Body of pancreas (tissue), 4 donors: ENCODE measurements at regions not wholly inside any gene's neighbourhood (a gene's known extent, or its start where the extent isn't known, plus 50 kb on each side); places are given as distances from the start of the nearest gene placed in this dataset.

Experiments used
- POLR2A ChIP-seq, 3 donors: fragments of 450-650 bp; IDR thresholded peaks; one replicate each; pipeline ENCODE4 v1.6.1; 2016; ENCODE audit warnings: antibody characterized with exemption in 3 of 3, mild to moderate bottlenecking in 2 of 3
- TF ChIP-seq, protein P1 (sequence below), 7 experiments: fragments of 450-650 bp in 4 of 7; fragments of 200-600 bp in 3 of 7; sonication (generic) in 3 of 7; IDR thresholded peaks; one replicate each; pipeline ENCODE4 v1.5.1; 2016 to 2019; ENCODE audit warnings: antibody characterized with exemption in 7 of 7

DNA sequence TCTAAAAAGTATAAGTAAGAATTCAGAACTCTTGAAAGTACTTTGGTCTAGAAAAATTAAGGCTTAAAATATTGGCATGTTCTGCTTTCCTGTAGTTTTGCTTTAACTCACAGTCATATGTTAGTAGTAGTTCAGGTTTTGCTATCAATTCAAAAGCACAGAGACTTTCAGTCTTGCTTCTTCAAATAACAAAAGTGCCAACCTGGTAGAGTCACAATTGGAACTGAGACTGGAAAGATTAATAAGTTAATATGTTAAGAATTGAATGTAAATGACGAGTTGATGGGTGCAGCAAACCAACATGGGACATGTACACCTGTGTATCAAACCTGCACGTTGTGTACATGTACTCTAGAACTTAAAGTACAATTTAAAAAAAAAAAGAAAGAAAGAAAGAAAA is 822.3 kb downstream of the MTRR start:
- TF ChIP-seq, protein P1, sequence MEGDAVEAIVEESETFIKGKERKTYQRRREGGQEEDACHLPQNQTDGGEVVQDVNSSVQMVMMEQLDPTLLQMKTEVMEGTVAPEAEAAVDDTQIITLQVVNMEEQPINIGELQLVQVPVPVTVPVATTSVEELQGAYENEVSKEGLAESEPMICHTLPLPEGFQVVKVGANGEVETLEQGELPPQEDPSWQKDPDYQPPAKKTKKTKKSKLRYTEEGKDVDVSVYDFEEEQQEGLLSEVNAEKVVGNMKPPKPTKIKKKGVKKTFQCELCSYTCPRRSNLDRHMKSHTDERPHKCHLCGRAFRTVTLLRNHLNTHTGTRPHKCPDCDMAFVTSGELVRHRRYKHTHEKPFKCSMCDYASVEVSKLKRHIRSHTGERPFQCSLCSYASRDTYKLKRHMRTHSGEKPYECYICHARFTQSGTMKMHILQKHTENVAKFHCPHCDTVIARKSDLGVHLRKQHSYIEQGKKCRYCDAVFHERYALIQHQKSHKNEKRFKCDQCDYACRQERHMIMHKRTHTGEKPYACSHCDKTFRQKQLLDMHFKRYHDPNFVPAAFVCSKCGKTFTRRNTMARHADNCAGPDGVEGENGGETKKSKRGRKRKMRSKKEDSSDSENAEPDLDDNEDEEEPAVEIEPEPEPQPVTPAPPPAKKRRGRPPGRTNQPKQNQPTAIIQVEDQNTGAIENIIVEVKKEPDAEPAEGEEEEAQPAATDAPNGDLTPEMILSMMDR (IDR thresholded peaks at IDR 0.05): no peak
- TF ChIP-seq POLR2A (IDR thresholded peaks at IDR 0.05): no peak
